Skeletal muscle tissue (tissue), 3 donors: ENCODE measurements at regions not wholly inside any gene's neighbourhood (a gene's known extent, or its start where the extent isn't known, plus 50 kb on each side); places are given as distances from the start of the nearest gene placed in this dataset.

Experiments
- H3K27ac ChIP-seq: one replicate; pipeline ENCODE4 v1.7.0; 2013; ENCODE audit warnings: mild to moderate bottlenecking, low read depth, low read length, inconsistent platforms
- H3K27me3 ChIP-seq, 3 donors: one replicate each; pipeline ENCODE4 v1.7.0; 2013; ENCODE audit warnings: low read length in 3 of 3; ENCODE audit not compliant: control insufficient read depth in 3 of 3, insufficient read depth in 3 of 3
- H3K36me3 ChIP-seq, 3 donors: one replicate each; pipeline ENCODE4 v1.7.0; 2013; ENCODE audit warnings: low read length in 3 of 3; ENCODE audit not compliant: control insufficient read depth in 3 of 3, insufficient read depth in 3 of 3
- H3K4me1 ChIP-seq, 3 donors: one replicate each; pipeline ENCODE4 v1.7.0; 2013; ENCODE audit warnings: low read length in 3 of 3, mild to moderate bottlenecking in 3 of 3; ENCODE audit not compliant: control insufficient read depth in 3 of 3, insufficient read depth in 3 of 3
- H3K4me3 ChIP-seq, 3 donors: one replicate each; pipeline ENCODE4 v1.7.0; 2013; ENCODE audit warnings: low read length in 3 of 3
- H3K9ac ChIP-seq, 3 donors: one replicate each; pipeline ENCODE4 v1.7.0; 2013; ENCODE audit warnings: low read length in 3 of 3, mild to moderate bottlenecking in 3 of 3, moderate library complexity in 2 of 3, low read depth in 1 of 3
- H3K9me3 ChIP-seq, 3 donors: one replicate each; pipeline ENCODE4 v1.7.0; 2013; ENCODE audit warnings: low read length in 3 of 3; ENCODE audit not compliant: control insufficient read depth in 3 of 3
- donor health status: Osteomylitis.

DNA sequence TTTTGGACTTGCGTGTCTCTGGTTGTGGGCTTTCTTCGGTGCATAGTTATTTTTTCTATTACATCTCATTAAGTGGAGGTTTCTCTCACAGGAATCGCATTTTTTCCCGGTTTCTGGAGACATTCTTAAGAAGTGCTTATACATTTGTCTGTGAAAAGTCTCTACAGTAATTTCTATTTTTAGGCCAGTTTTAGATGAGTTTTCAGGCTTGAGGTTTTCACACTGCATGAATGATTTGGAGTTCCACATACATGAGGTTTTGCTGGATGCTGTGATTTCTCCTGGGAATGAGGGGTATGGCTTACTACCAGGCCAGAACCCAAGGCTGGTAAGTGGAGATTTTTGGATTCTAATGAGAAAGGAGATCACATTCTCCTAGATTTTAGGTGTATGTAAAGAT lies 422.6 kb upstream of the SLIT2 start:
- no peaks in the 10 kb centered on the region for H3K9me3 ChIP-seq
- no peak overlapping the region for H3K27ac ChIP-seq
- no peak overlapping the region for H3K4me3 ChIP-seq
- H3K27me3 ChIP-seq = no peaks in the 10 kb centered on the region
- no peak overlapping the region for H3K9ac ChIP-seq
- H3K4me1 ChIP-seq = no peaks in the 10 kb centered on the region
- H3K36me3 ChIP-seq = no peaks in the 10 kb centered on the region

DNA sequence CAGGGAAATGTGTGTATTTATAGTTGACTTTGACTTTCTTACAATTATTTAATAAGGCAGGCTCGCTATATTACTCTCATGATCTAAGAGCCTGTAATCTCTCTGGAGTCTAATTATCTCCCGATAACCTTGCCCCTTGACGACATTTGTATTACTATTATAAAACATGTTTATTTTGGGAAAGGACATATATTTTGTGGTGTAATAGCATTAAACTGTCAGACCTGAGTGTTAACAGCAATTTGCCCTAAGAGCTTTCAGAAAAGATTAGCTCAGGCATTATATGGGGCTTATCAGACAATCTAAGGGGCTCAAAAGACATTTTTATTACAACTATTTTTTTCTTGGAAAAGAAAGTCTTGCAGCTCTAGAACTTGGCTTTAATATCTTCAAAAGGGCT lies 427.9 kb upstream of the SLIT2 start:
- Histone ChIP-seq H3K27me3 (no peaks in the 10 kb centered on the region), H3K4me1 (no peaks in the 10 kb centered on the region), H3K9ac (no peak overlapping the region), H3K36me3 (no peaks in the 10 kb centered on the region), H3K27ac (no peak overlapping the region), H3K9me3 (no peaks in the 10 kb centered on the region), H3K4me3 (no peak overlapping the region)

DNA sequence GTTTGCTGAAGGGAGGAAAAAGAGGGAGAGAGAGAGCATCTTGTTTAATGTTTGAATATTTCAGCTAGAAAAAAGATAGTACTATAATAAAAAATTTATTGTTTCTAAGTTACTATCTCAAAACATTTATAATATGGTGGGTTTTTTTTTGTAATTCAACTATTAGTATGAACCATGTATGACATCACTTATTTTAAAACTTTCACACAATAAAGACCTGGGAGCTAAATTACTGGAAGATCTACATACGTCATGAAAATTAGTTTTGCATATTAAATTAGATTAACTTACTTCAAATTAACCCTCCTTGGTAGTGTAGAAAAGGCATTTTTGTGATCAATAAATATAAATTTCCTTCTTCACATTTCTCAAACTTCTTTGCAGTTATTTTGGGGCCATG lies 432.0 kb upstream of the SLIT2 start:
- Histone ChIP-seq H3K27ac (no peak overlapping the region), H3K4me3 (no peak overlapping the region), H3K36me3 (no peaks in the 10 kb centered on the region), H3K9me3 (no peaks in the 10 kb centered on the region), H3K9ac (no peak overlapping the region), H3K4me1 (no peaks in the 10 kb centered on the region), H3K27me3 (no peaks in the 10 kb centered on the region)

DNA sequence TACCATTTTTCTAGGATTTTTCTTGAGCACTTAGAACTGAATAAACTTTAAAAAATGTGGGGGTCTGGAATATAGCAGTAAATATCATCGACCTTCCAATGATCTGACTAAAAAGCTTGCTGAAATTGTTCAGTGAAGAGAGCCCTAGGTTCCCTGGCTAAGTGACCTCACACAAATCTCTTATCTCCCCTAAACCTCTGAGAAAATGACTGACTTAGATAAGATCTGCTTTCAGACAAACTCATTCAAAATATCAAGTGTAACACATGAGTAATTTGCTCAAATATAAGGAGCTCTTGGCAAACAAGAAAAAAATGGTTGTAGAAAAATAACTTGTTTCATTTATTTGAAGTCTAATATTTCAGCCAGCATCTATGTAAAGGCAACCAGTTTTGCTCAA lies 441.7 kb upstream of the SLIT2 start:
- H3K4me1 ChIP-seq = no peaks in the 10 kb centered on the region

DNA sequence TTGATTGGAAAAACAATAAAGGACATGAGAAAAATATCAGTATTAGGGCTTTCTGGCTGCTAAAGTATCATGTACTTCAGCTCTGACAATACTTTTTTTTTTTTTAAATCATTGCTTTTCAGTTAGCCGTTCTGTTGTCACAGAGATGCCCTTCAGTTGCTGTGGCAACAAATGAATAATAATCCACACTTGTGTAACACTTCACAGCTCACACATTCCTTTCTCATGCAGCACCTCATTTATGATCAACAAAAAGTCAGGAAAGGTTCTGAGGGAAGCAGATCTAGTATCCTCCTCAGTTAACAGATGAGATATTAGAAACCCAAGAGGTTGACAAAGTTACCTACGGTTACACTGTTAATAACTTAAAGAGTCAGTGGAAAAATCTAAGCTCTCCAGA lies 444.2 kb upstream of the SLIT2 start:
- Histone ChIP-seq H3K9me3 (no peaks in the 10 kb centered on the region), H3K4me1 (no peaks in the 10 kb centered on the region), H3K27me3 (no peaks in the 10 kb centered on the region), H3K9ac (no peak overlapping the region), H3K4me3 (no peak overlapping the region), H3K36me3 (no peaks in the 10 kb centered on the region), H3K27ac (no peak overlapping the region)

More for the DNA sequence above, 441.7 kb upstream of the SLIT2 start:
- Histone ChIP-seq H3K4me3 (no peak overlapping the region), H3K9ac (no peak overlapping the region), H3K9me3 (no peaks in the 10 kb centered on the region), H3K27me3 (no peaks in the 10 kb centered on the region), H3K27ac (no peak overlapping the region), H3K36me3 (no peaks in the 10 kb centered on the region)

DNA sequence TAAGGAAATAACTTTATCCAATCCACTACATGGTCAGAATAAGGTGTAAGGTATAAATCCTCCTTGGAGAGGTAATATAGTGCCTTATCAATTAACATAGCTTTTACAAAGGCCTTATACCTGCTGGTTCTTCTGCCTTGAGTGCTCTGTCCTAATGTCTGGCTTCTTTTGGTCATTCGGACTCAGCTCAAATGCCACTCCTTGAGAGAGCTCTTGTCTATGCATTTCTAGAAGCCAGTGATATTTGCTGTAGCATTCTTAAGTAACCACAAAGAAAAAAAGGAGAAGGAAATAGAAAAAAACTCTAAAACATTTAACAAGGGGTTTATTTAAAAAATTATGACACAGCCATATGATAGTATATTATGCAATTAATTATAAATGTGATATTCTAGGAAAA lies 444.8 kb upstream of the SLIT2 start:
- Histone ChIP-seq H3K9ac (no peak overlapping the region), H3K4me1 (no peaks in the 10 kb centered on the region), H3K27me3 (no peaks in the 10 kb centered on the region), H3K27ac (no peak overlapping the region), H3K9me3 (no peaks in the 10 kb centered on the region), H3K36me3 (no peaks in the 10 kb centered on the region), H3K4me3 (no peak overlapping the region)

DNA sequence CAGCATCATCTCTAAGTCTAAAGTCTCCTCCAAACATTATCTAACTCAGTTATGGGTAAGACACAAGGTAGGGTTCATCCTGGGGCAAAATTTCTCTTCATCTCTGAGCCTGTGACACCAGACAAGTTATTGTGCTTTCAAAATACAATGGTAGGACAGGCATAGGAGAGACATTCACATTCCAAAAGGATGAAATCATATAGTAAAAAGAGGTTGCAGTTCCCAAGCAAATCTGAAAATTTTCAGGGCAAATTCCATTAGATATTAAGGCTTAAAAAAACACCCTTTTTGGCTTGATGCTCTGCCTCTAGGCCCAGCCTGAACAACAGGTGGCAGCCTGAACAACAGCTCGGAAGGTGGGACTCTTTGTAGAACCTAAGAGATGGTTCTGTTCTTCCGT lies 448.3 kb upstream of the SLIT2 start:
- Histone ChIP-seq H3K4me1 (no peaks in the 10 kb centered on the region), H3K9ac (no peak overlapping the region), H3K4me3 (no peak overlapping the region), H3K9me3 (no peaks in the 10 kb centered on the region), H3K27ac (no peak overlapping the region), H3K27me3 (no peaks in the 10 kb centered on the region), H3K36me3 (no peaks in the 10 kb centered on the region)

DNA sequence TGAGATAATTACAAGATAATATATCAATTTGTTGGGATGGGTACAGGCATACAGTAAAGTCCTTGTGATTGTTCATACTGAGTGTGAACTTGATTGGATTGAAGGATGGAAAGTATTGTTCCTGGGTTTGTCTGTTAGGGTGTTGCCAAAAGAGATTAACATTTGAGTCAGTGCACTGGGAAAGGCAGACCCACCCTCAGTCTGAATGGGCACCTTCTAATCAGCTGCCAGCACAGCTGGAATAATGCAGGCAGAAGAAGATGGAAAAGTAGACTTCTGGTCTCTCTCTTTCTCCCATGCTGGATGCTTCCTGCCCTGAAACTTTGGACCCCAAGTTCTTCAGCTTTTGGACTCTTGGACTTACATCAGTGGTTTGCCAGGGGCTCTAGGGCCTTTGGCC lies 457.9 kb upstream of the SLIT2 start:
- H3K27me3 ChIP-seq = no peaks in the 10 kb centered on the region
- no peaks in the 10 kb centered on the region for H3K9me3 ChIP-seq
- H3K4me1 ChIP-seq = no peaks in the 10 kb centered on the region
- no peak overlapping the region for H3K27ac ChIP-seq
- H3K36me3 ChIP-seq = no peaks in the 10 kb centered on the region
- H3K4me3 ChIP-seq = no peak overlapping the region
- H3K9ac ChIP-seq = no peak overlapping the region

DNA sequence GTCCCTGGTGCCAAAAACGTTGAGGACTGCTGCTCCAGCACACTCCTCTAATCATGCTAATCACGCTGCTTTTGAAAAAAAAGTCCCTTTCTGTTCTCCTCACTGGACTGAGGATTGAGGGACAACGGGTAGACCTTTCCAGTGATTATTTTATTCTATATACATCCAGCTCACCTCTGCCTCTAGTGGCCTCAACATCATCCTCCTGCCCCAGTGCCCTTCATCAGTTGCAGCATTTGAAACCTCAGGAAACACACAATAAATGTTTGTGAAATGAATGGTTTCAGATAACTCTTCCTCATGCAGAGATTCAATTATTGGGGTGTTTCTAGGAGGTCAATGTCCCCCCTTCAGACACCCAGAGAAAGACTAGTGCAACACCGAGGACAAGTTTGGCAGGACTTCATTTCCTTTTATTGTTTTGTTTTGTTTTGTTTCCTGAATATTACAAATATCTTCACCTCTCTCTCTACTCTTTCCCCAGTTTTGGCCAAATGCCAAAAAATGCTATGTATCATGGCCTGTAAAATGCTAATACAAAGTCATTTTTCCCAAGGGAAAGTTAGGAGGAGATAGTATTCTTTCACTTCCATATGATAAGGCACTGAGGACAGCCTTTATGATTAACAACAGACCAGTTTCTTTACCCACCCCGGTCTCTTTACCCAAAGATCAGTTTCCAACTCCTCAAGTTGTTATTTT lies 460.1 kb upstream of the SLIT2 start:
- Histone ChIP-seq H3K36me3 (no peaks in the 10 kb centered on the region), H3K27me3 (no peaks in the 10 kb centered on the region), H3K4me3 (no peak overlapping the region), H3K9me3 (no peaks in the 10 kb centered on the region), H3K4me1 (no peaks in the 10 kb centered on the region), H3K9ac (no peak overlapping the region), H3K27ac (no peak overlapping the region)

DNA sequence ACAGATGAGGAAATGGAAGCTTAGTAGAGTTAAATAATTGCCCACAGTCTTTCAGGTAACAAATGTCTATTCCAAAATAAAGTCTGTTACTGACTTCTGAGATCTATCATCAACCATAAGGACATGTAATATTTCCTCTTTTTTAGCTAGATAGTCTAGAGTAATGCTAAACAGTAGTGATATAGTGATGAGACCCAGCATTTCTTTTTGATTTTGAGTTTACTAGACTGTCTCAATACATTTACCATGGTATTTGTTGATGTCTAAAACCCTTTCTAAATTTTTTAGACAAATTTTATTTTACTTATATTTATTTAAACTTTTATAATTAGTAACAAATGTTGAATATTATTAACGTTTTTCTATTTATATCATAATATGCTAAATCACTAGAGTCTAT lies 465.1 kb upstream of the SLIT2 start:
- no peaks in the 10 kb centered on the region for H3K9me3 ChIP-seq
- H3K27me3 ChIP-seq = no peaks in the 10 kb centered on the region
- H3K9ac ChIP-seq = no peak overlapping the region
- no peak overlapping the region for H3K4me3 ChIP-seq
- no peaks in the 10 kb centered on the region for H3K36me3 ChIP-seq
- no peak overlapping the region for H3K27ac ChIP-seq
- H3K4me1 ChIP-seq = no peaks in the 10 kb centered on the region
